GM21447 (cell line): ENCODE measurements at regions not wholly inside any gene's neighbourhood (a gene's known extent, or its start where the extent isn't known, plus 50 kb on each side); places are given as distances from the start of the nearest gene placed in this dataset.

Experiments
- ATAC-seq: cut with Tn5 transposase; IDR thresholded peaks from one replicate; pipeline ENCODE4 v1.9.1; 2021; ENCODE audit not compliant: unreplicated experiment

DNA sequence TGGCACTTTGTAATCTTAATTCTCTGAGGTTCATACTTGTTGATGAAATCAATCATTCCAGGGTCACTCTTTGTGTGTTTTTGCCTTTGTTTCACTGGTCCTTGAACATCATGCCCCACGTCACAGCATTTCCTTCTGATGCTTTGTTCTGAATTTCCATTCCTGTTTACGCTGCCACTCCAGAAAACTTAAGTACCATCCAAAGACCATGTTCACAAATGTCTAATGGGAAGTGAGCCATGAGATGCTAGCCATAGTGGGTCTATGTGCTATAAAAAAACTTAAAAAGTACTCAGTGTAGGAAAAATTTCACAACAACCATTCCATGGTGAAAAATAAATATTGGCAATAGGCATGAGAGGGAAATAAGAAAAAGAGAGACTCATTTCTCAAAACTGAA, 232.0 kb downstream of the IBTK start:
- no peak for ATAC-seq

DNA sequence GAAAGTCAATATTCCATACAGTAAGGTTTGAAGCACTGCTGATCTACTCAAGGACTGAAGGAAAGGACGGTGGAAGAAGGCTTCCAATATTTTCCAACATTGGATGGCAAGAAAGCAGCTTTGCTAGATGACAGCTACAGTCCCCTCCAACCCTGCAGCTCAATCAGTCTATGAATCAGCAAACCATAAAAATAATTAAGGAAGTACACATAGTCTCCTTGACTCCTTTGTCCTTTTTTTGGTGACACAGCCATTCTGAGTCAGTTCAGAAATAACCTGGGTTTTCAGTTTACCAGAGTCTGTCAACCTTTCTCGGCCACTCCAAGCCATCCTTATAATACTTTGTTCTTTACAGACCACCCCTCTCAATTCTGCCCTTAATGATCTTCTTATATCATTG, 232.5 kb downstream of the IBTK start:
- no peak for ATAC-seq

DNA sequence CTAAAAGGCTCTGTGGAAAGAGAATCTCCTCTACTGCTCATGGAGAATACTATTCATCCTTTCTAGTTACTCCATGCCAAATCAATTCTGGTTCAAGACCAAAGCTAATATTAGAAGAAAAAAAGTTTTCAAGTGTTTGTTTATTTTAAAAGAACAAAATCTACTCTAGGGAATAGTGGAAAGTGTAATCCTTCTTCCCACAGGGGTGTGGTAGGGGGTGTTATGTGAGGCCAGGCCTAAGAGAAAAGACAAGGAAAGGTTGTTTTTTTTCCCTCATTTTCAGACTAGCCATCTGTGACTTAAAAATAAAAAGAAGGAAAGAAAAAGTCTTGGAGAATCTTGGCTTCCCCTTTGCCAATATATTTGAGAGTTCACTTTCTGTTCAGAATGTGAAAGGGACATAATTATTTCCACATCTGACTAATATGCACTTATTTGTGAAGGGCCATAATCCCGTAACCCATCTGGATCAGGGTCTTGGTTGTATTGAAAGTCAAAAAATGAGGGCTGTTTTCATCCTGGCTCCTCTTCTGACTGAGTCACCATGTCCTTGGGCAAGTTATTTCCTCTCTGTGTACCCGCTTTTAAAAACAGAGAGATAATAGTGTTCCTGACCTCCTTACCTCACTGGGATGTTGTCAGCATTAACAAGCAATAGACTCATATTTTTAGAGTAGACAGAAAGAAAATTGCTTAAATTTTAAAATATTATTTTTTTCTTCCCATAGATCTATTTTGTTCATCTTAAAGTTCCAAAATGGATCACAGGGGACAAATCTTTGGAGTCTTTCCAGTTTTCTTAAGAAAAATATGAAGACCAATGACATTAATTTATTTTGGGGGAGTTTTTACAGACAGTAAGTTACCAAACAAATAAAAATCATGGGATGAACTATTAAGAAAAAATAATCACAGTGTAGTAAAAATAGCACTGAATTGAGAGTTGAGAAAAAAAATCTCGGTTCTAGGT, 233.7 kb downstream of the IBTK start:
- no peak for ATAC-seq

DNA sequence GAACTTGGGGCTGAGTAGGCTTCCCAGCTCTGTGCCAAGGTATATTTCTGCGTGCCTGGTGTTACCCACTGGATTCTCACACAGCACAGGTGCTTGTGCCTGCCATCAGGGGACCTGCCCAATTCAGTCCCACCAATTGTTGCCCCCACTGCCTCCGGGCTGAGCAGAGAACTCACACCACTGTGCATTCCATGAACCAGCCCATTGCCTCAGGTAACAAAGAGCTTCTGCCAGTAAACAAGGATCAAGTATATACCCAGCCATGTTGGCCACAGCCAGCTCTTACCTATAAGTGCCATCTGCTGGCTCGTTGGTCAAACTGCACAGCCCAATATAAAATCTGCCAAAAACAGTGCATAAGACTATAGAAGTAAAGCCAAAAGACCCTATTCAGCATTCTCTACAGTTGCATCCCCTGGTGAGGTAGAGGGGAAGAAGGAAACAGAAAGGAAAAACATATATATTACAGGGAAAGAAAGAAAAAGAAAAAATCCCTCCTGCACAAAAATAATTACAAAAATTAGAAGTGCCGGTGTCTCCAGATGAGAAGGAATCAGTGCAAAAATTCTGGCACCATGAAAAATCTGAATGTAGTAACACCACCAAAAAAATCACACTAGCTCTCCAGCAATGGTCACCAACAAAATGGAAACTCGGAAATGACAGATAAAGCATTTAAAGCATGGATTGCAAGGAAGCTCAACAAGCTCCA, 241.4 kb downstream of the IBTK start:
- ATAC-seq = peak; percentile 81

DNA sequence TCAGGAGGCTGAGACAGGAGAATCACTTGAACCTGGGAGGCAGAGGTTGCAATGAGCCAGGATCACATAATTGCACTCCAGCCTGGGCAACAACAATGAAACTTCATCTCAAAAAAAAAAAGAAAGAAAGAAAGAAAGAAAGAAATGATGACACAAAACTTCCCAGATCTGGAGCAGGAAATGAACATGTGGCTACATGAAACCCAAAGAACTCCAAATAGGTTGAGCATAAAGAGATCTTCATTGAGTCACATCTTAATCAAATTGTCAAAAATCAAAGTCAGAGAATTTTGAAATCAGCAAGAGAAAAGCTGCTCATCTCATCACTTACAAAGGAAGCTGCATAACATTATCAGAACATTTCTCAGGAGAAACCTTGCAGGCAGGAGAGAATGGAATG, 247.0 kb downstream of the IBTK start:
- no peak for ATAC-seq

DNA sequence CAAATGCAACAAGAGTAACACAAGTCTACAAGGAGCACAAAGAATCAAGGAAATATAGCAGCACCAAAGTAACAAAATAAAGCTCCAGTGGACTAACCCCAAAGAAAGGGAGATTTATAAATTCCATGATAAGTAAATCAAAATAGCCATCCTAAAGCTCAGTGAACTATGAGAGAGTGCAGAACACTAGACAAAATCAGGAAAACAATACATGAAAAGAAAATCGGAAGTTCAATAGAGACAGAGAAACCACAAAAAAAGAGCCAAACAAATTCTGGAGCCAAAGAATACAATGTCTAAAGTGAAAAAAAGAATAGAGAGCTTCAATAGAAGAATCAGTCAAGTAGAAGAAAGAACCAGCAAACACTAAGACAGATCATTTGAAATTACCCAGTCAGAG, 247.3 kb upstream of the TENT5A start:
- ATAC-seq = no peak

DNA sequence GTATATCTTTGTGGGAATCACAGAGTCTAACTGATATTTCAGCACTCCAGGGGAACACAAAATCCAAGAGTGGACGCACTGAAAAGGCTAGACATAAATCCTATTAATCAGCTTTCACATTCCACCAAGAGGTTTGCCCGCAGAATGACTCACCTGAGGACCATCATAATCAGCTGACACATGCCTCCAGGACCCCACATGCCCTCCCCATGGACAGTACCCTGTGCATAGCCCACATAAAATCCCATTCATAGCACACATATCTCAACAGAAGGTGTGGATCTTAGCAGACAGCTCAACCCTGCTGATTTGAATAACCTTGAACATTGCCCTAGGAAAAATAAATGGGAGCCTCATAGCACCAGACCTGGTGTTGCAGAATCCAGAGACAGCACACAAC, 246.8 kb upstream of the TENT5A start:
- ATAC-seq = no peak

DNA sequence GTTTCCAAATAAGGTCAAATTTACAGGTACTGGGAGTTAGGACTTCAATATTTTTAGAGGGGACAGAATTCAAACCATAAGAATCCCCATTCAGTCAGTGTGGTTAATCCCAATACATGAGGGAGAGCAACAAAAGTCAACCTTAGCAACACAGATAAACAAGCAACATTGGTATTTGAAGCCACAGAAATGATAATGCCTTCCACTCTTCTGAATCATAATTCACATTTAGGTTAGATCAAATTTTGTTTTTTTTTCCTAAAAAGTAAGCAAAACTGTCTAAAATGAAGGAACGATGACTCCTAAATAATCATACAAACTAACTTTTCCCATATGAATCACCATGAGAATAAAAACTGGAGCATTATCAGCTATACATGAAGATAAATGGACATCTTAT, 246.0 kb upstream of the TENT5A start:
- ATAC-seq = no peak

DNA sequence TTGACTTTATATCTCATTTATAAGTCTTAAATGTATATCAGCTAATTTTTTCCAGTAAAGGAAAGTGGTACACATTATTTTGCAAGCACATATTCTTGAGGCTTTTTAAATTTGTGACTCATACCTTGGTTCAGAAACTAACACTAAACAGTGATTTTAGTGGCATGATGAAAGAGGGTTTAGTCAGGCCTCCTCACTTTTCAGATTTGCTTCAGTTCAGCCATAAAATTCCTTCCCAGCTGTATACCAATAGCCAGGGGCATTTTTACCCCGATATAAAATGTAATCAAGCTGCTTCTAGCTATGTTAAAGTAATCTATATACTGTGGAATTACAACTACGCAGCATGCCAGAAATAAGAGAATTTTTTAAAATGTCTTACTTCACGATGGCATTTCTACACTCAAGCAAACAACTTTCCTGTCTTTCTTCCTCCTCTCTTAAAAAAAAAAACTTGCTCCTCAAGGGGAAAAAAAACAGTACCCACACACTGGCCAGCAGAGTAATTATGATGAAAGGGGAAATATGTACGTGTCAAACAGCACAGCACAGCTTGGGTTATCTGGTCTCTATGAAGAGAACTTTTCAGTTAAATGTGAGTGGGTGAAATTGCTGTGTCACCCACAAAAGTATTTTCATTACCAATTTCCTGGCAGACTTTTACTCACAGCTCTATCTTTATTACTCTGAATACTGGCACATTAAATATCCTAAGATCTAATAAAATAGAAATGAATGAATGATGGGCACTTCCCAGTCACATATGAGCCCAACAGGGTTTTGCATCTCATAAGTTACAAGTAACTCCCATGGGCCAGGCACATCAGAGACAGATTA, 244.8 kb upstream of the TENT5A start:
- peak; percentile 81 for ATAC-seq

DNA sequence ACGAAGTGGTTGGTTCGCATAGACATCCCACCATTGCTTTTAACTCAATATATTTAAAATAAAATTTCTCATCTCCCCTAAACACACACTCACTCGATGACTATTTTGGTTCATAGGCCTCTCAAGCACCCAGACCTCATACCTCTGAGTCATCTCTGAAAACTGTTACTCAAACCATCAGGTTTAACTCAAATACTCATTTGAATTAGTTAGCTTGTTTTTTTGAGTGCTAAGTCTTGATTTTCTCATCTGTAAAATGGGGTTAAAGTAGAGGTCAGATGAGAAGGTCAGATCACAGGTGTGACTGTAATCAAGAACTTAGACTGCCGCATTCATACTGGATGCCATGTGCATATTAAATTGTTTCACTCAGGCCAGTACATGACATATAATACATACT, 243.9 kb upstream of the TENT5A start:
- peak; percentile 46 for ATAC-seq

DNA sequence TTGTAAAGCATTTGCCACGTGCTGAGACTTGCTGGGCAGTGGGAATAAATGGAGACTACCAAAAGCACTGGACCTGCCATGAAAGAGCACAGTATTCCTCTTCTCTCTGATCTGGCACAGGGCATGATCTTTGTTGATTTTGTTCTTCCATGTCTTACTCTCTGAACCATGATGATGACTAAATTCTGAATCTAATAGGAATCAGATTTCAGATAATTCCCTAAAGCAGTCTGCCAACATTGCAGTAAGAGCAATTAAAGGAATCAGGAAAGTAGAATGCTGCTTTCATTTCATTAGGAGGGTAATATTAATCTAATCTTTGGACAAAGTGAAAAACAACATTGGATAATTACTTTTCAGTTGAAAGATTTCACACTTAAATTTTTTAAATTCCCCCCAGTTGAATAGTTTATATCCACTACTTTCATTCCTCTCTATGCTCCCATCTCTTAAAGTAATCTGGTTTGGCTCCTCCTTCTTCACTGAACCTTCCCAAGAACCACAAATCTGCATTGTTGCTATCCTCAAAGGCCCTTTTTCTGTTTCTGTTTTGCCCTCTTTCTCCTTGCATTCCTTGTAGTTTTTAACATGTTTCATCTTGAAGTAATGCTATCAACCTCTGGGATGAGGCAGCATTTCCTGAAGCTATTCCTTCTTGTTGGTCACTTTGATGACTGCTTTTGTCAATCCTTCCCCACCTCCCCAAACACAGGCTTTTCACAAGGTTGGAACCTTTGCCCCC, 243.2 kb upstream of the TENT5A start:
- no peak for ATAC-seq

DNA sequence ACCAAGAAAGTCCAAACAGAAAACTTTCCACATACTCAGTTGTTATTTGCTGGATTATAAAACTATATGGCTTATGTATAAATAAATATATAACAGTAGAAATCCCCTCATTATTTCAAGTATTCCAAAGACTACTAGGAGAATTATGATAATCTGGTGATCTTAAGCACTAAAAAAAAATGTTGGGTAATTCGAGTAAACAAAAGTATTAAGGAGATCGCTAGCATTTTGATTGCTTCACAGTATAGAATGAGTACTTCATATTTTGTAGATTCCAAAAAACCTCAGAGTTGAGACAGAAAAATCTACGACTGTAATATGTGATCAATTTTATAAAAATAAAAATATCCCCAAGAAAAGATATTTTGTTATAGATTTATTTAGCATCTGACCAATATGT, 236.4 kb upstream of the TENT5A start:
- ATAC-seq = no peak

DNA sequence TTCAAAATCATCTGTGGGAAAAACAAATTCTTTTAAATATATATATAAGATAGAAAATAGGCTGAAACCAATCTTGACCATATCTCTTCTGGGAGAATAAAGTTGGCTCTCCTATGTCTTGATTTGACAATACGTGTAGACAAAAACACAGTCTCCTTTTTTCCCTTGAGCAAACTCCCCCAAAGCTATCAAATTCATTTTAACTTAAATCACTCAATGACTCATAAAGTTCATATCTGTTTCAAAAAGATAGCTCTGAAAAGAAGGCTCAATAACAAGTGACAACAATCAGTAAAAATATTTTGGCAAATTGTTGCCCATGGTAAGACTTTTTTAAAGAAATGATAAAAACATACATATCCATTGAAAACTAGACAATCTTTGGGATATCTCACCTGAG, 236.0 kb upstream of the TENT5A start:
- no peak for ATAC-seq

DNA sequence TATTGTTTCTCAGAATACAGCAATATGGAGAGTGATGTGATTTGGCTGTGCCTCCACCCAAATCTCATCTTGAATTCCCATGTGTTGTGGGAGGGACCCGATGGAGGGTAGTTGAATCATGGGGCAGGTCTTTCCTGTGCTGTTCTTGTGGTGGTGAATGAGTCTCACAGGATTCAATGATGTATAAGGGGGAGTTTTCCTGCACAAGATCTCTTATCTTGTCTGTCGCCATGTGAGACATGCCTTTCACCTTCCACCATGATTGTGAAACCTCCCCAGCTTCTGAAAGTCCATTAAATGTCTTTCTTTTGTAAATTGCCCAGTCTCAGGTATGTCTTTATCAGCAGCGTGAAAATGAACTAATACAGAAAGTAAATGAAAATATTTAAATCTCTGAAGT, 234.8 kb upstream of the TENT5A start:
- no peak for ATAC-seq

DNA sequence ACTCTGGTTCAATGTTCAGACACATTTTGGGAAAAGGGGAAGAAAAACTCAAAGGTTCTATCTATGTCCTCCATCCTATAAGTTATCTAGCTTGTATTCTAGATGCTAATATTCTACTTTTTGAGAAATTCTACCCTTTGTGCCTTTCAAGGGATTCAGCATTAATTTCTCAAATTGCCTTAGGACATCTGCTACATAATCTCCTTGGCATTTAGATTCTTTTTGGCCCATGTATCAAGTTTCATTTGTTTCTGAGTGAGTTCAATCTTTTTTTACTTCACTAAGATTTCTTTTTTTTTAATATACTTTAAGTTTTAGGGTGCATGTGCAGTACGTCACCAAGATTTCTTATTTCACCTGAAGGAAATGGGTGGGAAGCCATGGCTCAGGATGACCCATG, 232.7 kb upstream of the TENT5A start:
- ATAC-seq = no peak

DNA sequence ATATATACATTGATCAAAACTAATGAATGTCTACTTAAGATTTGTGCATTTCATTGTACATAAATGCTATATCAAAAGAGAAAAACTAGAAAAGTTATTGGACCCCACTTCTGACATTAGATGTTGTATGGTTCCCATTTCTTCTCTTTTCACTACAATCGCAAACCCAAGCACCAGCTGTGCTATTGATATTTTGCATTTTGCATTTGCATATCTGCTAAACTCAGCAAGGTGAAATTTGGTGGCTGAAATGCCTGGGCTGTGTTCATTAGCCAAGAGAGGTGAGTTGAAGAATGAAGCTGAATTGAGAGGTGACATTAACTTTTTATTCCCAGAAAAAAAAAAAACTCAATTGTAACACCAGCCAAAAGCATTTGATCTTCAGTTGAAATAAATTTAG, 232.1 kb upstream of the TENT5A start:
- peak; percentile 59 for ATAC-seq

DNA sequence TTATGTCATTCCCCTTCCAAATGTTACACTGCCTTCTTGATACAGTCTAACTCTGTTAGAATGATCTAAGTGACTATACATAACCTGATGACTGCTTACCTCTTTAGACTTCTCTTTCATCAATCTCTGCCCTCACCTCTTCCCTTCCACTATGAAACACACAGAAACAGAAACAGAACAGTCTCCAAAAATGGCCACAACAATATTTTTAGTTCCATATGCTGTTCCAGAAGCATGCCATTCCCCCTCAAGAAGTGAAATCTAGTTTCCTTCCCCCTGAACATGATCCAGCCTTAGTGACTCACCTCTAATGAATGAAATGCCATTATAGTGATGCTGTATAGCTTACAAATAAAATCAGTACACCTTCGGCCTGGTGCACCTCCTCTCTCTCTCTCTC, 229.3 kb upstream of the TENT5A start:
- ATAC-seq = no peak

DNA sequence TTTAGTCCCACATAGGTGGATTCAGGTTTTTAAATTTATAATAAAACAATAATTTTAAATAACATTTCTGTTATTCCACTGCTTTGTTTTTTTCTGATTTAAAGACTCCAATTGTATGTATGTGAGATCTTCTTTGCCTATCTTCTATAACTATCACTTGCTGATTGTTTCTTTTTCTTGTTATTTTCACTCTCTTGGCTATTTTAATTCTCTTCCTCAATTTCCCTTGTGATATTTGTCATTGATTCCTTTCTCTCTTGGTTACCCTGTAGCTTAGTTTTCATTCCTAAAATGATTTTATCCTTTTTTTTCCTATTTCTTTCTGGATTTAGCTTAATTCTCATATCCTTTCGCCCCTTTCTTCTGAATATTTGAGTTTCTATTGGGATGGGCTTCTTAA, 227.3 kb upstream of the TENT5A start:
- ATAC-seq = no peak

DNA sequence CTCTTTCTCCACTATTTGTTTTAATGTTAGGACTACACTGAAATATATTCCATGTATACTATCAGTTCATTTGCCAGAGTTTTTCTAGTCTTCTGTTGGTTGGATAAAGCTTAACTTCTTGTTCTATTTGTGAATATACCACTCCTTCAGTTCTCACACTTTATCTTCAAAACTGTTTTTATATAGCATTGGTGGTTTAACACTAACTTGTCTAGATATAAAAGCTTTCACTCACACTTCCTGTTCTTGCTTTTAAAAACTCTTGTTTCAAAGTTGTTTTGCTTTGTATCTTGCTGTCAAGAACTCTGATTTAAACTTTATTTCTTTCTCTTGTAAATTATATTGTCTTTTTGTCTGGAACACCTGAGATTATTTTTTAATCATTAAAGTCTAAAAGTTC, 226.8 kb upstream of the TENT5A start:
- ATAC-seq = no peak

DNA sequence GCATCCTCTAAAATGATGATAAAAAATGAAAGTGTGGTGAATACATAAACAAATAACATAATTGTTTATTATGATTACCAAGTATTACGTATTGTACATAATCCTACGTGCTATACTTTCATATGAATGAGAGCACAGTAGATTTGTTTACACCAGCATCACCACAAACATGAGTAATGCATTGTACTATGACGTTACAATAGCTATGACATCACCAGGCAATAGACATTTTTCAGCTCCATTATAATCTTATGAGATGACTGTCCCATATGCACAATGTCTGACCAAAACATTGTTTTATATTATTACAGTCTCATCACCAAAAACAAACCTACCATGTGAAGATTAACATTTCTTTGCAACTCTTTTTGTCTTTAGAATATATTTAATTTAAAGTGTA, 225.7 kb upstream of the TENT5A start:
- no peak for ATAC-seq

DNA sequence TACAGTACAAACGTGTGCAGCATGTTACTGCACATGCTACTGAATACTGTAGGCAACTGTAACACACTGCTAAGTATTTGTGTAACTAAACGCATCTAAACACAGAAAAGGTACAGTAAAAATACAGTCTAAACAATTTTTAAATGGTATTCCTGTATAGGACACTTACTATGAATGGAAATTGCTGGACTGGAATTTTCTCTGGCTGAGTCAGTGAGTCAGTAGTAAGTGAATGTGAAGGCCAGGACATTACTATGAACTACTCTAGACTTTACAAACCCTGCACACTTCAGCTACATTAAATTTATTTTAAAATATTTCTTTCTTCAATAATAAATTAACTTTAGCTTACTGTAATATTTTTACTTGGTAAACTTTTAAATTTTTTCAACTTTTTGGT, 225.0 kb upstream of the TENT5A start:
- no peak for ATAC-seq
